Right atrium auricular region (tissue), 2 donors: ENCODE measurements at regions not wholly inside any gene's neighbourhood (a gene's known extent, or its start where the extent isn't known, plus 50 kb on each side); places are given as distances from the start of the nearest gene placed in this dataset.

Source experiments
- DNase-seq: peaks from one replicate; pipeline ENCODE4 v3.0.0-alpha.2; 2019; ENCODE audit warnings: low spot score
- H3K27ac ChIP-seq, 2 donors: fragments of 200-600 bp; sonication (generic); 1 replicate in 1 of 2; 2 replicates in 1 of 2; pipeline ENCODE4 v1.5.1; 2016 to 2019
- H3K27me3 ChIP-seq, 2 donors: fragments of 200-600 bp; sonication (generic); one replicate each; pipeline versions ENCODE4 v1.5.1 to v1.6.0; 2017 to 2019
- H3K36me3 ChIP-seq: fragments of 200-600 bp; sonication (generic); one replicate; pipeline ENCODE4 v1.5.1; 2016
- H3K4me1 ChIP-seq, 2 donors: fragments of 200-600 bp; sonication (generic); one replicate each; pipeline versions ENCODE4 v1.5.1 to v1.6.0; 2017 to 2019
- H3K4me3 ChIP-seq, 2 donors: fragments of 200-600 bp; sonication (generic); 1 replicate in 1 of 2; 2 replicates in 1 of 2; pipeline ENCODE4 v1.5.1; 2017 to 2019; ENCODE audit warnings: mild to moderate bottlenecking in 1 of 2, moderate library complexity in 1 of 2
- H3K9me3 ChIP-seq, 2 donors: fragments of 200-600 bp; sonication (generic); one replicate each; pipeline ENCODE4 v1.5.1; 2019
- TF ChIP-seq, protein P1 (sequence below), 2 donors: fragments of 200-600 bp; sonication (generic); IDR thresholded peaks; one replicate each; pipeline ENCODE4 v1.5.1; 2019; ENCODE audit warnings: antibody characterized with exemption in 2 of 2

DNA sequence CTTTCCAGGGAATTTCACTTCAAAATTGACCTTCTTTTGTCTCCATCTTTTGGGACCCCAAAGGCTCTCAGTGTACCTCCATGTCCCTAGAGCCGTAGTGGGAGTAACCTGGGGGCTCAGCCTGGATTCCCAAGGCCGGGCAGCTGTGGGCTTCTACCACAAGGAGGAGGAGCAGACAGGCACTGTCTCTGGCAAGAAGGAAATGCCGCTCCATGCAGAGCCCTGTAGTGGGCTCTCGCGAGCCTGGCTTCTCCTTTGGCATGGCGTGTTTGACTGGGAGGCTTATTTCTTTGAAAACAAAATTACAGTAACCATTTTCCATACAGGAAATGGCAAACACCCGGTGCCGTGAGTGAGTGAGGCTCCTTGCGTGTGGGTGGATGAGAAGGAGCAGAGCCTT, 76.8 kb upstream of the FAM180A start:
- no peaks in the 10 kb centered on the region for H3K4me1 ChIP-seq
- TF ChIP-seq, protein P1, sequence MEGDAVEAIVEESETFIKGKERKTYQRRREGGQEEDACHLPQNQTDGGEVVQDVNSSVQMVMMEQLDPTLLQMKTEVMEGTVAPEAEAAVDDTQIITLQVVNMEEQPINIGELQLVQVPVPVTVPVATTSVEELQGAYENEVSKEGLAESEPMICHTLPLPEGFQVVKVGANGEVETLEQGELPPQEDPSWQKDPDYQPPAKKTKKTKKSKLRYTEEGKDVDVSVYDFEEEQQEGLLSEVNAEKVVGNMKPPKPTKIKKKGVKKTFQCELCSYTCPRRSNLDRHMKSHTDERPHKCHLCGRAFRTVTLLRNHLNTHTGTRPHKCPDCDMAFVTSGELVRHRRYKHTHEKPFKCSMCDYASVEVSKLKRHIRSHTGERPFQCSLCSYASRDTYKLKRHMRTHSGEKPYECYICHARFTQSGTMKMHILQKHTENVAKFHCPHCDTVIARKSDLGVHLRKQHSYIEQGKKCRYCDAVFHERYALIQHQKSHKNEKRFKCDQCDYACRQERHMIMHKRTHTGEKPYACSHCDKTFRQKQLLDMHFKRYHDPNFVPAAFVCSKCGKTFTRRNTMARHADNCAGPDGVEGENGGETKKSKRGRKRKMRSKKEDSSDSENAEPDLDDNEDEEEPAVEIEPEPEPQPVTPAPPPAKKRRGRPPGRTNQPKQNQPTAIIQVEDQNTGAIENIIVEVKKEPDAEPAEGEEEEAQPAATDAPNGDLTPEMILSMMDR (IDR thresholded peaks at IDR 0.05) = no peak
- no peak overlapping the region for H3K4me3 ChIP-seq
- no peaks in the 10 kb centered on the region for H3K27me3 ChIP-seq
- H3K27ac ChIP-seq = no peak overlapping the region
- no peaks in the 10 kb centered on the region for H3K9me3 ChIP-seq
- no peak for DNase-seq
- H3K36me3 ChIP-seq = no peaks in the 10 kb centered on the region

DNA sequence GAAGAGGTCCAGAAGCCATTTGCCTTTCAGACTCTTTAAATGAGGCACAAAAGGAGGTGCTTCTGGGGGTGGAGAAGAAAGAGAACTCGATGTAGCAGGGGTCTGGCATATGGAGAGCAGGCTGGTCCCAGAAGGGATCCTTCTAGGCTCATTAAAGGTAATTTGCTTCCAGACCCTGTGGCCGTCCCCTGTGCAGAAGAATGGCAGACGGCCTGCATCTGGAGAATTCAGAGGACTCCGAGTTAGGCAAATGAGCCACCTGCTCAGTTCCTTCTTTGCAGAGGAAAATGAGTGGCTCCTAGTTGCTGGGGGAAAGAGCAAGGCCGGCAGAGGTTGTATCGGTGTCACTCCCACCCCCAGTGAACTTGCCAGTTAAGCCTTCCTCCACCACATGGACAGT, 73.8 kb upstream of the FAM180A start:
- TF ChIP-seq, protein P1 (IDR thresholded peaks at IDR 0.05) = no peak
- no peak for DNase-seq
- Histone ChIP-seq H3K4me1 (no peaks in the 10 kb centered on the region), H3K9me3 (no peaks in the 10 kb centered on the region), H3K27me3 (no peaks in the 10 kb centered on the region), H3K36me3 (no peaks in the 10 kb centered on the region), H3K27ac (no peak overlapping the region), H3K4me3 (no peak overlapping the region)

DNA sequence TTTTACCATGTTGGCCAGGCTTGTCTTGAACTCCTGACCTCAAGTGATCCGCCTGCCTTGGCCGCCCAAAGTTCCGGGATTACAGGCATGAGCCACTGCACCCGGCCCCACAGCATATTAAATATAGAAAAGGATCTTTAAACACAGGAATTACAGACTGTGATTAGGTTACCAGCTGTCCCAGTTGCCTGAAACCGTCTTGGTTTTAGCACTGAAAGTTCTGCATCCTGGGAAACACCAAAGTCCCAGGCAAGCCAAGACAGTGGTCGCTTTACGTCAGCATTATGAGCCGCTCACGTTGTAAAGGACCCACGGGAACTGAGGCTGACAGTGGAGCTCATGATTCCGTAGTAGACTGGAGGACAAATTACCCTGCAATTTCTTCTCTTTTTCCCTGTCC, 69.0 kb upstream of the FAM180A start:
- TF ChIP-seq, protein P1 (IDR thresholded peaks at IDR 0.05) = no peak
- DNase-seq = no peak
- no peaks in the 10 kb centered on the region for H3K9me3 ChIP-seq
- H3K36me3 ChIP-seq = no peaks in the 10 kb centered on the region
- no peaks in the 10 kb centered on the region for H3K27me3 ChIP-seq
- no peak overlapping the region for H3K27ac ChIP-seq
- no peak overlapping the region for H3K4me3 ChIP-seq
- no peaks in the 10 kb centered on the region for H3K4me1 ChIP-seq

DNA sequence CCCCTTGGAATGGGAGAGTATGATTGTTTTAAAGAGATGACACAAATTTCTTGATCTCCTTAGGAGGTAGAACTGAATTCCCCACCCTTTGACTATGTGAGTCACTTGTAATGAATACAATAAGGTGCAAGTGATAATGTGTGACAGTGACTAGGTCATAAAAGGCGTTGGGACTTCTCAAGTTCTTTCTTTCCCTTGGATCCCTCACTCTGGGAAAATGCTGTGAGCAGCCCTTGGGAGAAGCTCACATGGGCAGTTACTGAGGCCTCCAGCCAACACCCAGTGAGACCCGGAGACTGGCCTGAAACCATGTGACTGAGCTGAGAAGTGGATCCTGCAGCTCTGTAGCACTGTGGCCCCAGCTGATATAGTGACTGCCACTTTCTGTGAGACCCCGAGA, 66.4 kb upstream of the FAM180A start:
- DNase-seq = no peak
- TF ChIP-seq, protein P1 (IDR thresholded peaks at IDR 0.05) = no peak
- Histone ChIP-seq H3K9me3 (no peaks in the 10 kb centered on the region), H3K4me1 (no peaks in the 10 kb centered on the region), H3K4me3 (no peak overlapping the region), H3K27me3 (no peaks in the 10 kb centered on the region), H3K27ac (no peak overlapping the region), H3K36me3 (no peaks in the 10 kb centered on the region)

DNA sequence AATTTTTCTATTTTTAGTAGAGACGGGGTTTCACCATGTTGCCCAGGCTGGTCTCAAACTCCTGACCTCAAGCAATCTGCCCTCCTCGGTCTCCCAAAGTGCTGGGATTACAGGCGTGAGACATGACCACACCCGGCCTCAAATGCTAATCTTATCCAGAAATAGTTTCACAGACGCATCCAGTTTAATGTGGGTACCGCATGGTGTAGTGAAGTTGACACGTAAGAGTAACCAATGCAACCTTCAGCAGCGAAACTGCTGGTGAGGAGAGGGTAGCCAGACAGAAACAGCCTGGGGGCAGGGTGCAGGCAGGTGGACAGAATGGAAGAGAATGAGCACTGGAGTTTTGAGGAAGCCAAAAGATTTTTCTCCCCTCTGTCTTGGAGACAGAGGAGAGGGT, 63.5 kb upstream of the FAM180A start:
- no peak for DNase-seq
- Histone ChIP-seq H3K4me3 (no peak overlapping the region), H3K27ac (no peak overlapping the region), H3K4me1 (peaks cover 0 to 17% of the 10 kb centered on the region in 2 donors), H3K27me3 (no peaks in the 10 kb centered on the region), H3K36me3 (no peaks in the 10 kb centered on the region), H3K9me3 (no peaks in the 10 kb centered on the region)
- TF ChIP-seq, protein P1 (IDR thresholded peaks at IDR 0.05) = no peak

DNA sequence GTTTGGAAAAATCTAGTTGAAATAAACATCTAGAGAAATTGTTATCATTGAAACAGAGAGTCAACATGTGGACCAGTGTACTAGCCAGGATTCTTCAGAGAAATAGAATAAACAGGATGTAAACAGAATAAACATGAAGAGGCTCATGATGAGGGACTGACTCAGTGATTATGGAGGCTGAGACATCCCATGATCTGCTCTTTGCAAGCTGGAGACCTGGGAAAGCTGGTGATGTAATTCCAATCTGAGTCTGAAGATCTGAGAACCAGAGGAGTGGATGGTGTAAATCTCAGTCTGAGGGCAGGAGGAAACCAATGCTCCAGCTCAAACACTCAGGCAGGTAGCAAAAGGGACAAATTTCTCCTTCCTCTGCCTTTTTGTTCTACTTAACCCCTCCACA, 62.9 kb upstream of the FAM180A start:
- TF ChIP-seq, protein P1 (IDR thresholded peaks at IDR 0.05) = no peak
- no peak for DNase-seq
- Histone ChIP-seq H3K36me3 (no peaks in the 10 kb centered on the region), H3K27me3 (no peaks in the 10 kb centered on the region), H3K4me3 (no peak overlapping the region), H3K9me3 (no peaks in the 10 kb centered on the region), H3K4me1 (peaks cover 0 to 17% of the 10 kb centered on the region in 2 donors), H3K27ac (no peak overlapping the region)
